NCI-H748 (cell line): ENCODE measurements at regions not wholly inside any gene's neighbourhood (a gene's known extent, or its start where the extent isn't known, plus 50 kb on each side); places are given as distances from the start of the nearest gene placed in this dataset.

Experiments used
- DNase-seq: peaks from one replicate; lab custom pipeline; 2025; ENCODE audit not compliant: unreplicated experiment; lab: John Stamatoyannopoulos, UW

DNA sequence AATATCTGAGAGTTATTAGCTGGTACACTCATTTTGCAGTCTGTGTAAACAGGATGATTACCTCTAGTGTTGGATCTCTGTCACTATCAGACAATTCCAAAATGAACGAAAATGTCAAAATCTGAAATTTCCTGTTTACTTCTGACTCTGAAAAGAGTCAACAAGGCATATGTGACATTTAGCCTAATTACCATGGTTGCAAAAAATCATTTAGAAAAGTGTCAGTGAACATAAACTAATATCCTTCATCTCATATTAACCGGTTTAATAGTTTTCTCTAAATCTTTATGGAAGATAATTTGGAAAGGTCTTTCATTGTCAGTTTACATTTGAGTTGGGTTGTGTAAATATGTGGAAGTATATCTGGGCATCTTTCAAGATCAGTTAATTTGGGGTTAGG lies 431.8 kb upstream of the HSF2 start:
- DNase-seq, result no peak

DNA sequence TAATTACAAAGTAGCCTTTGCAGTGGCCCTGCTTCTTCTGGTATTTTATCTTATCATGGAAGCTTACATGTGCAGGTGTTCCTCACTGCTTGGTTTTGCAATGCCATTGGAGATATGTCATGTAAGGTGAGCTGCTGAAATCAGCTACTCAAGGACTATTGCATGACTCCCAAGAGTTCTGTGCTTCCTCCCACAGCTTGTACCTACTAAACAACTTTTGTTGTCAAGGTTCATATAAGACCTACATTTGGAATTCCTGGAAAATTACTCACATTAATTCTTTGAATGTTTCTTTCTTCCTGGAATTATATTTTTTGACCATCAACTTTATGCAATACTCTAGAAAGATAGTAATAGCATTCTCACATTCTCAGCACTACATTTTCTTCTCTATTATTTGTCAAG lies 427.5 kb upstream of the HSF2 start:
- no peak for DNase-seq

DNA sequence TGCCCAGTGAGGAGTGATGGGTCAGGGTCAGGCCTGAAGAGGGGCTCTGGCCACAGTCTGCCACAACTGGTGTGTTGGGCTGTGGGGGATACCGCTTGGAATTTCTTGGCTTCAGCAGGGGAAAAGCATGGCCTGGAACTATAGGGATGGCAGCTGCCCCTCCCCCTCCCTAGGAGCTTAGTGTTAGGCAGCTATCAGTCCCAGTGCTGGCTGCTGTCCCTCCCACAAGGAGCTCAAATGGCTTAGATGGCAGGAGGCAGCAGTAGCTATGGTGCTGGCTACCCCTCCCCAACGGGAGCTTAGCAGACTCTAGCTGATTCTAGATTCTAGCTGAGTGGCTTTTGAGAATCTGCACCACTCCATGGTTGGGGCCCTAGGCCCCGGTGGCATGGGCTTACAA lies 414.5 kb upstream of the HSF2 start:
- DNase-seq, result no peak

DNA sequence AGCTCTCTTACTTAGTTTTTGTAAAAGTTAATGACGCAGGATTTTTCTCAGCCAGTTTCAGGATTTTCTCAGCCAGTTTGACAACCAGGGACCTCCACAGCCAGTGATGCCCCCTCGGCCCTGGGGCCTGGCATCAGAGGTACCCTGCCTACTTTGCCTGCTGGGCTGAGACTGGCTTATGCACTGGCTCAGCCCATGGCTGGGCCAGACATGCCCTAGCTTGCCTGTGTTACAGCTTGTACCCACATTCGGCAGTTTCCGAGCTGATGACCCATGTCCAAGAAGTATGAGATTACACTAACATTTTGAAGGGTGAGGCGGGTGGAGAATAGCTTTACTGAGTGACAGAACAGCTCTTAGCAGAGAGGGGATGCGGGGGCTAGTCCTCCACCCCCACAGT lies 406.1 kb upstream of the HSF2 start:
- DNase-seq, result no peak

DNA sequence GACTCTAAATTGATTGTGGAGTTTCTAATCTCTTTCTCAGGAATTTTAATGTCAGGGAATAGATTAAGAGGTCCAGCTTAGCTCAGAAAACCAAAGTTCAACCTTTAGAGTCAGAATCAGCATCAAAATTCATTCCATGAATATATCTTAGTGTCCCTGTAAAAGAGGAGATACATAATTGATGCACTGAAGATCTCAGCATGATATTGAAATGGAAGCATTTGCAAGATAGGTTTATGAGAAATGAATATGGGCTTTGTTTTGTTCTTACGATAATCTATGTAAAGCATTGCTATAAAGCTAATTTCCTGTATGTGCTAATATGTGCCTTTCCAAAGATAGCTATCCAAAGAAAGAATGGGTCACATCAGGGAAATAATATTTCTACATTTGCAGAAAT lies 404.5 kb upstream of the HSF2 start:
- no peak for DNase-seq

DNA sequence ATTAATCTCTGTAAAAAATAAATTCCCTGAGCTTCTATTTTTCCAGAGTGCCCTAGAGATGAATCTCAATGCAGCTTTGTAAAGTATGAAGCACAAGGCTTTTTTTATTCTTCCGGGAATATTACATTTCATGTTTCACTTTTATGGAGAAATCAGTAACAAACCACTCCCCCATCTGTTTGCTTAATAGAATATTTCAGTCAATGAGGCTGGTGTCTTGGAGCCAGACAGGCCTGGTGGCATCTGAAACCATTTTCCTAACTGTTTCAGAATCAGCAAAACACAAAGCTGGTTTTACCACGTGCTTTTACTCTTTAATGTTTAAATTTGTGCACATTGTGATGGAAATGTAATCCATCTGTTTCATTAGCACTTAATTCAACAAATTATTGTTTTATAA lies 400.8 kb upstream of the HSF2 start:
- DNase-seq, result no peak

DNA sequence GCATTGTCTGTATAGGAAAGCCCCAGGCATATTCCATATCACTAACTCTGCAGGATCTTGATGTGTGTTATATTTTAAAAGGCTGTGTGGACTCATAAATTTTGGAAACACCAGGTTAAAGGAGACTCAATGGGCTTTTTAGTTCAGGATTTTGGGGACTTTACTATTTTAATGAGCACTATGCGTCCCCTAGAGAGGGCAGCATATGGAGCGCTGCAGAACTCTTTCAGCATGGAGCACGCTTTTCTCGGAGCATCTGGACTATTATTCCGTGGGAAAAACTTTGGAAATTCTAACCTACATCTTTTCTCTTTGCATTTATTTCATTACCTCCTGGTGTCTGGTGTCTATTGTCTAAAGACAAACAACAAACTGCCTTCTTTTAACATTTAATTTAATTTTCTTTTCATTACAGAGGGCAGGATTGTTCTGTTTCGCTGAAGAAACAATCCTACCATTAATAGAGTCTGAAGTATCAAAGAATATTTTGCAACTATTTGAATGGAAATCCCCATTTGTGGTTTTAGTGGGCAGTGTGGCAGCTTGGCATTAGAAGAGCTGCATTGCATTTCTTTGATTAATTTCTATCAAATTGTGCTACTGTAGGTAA lies 399.9 kb upstream of the HSF2 start:
- no peak for DNase-seq

DNA sequence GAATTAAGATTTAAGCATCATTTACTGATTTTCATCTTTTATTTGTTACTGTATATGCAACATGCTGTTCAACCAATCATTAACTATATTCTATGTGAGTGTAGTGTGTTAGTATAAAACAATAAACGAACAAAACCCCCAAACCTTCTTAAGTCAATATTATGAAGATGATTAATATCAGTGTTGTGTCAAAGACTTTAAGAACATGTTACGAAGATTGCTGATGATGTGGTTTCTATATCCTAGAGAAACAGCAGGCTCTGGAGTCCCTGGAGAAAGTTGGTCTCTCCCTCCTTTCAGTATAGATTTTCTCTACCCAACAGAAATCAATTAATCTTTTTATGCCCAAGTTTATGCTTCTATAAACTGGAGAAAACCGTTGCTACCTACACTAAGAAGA lies 393.8 kb upstream of the HSF2 start:
- no peak for DNase-seq

DNA sequence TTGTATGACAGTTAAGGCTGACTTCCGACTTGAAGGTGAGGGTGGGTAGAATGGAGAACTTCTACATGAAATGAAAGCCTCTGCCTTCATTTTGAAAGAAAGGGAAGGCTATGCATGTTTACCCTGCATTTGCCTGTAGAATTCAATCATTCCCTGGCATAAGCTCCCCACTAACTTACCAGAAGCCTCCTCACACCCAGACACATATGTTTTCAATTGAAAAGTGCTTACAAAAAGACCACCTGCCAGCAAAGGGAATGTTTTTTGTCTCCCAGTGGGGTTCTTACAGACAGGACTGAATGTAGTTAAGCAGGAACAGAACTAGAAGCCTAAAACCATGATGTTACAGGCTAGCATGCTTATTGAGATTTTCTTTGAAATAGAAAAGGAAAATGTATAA lies 392.1 kb upstream of the HSF2 start:
- DNase-seq, result no peak

DNA sequence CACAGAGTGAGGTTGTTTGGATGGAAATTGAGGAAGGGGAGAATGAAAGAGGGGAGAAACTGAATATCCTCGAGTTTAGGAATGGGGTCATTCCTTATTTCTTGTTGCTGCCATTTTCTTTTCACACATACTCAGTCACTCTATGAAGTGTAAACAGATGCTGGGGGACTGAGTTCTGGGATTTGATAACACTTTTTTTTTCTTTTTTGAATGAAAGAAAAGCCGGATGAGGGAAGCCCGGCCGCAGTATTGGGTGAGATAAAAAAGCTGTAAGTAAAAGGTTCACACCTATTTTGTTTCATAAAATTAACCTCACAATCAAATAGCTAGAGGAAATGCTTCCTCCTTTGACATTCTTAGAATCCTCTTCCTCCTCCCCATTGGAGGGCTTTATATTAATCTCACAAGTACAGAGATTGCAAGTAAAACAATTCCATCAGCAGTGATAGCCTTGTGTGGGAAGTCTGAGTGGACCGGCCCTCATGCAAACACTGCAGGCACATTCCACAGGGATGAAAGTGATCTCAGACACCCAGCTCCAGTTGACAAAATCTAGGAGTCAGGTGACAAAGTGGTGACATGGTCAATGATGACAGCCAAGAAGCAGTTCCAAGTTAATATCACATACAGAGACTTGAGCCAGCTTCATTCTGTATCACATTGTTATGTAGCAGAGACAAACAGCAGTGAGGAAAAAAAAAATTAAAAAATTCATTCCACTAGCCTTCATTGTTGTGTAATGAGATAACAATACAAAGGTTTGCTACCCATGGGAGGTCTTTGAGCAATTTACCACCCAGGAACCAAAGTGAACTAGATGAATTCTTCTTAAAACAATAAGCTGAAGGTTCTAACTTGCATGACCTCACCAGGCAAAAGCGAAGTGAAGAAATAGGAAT lies 391.1 kb upstream of the HSF2 start:
- no peak for DNase-seq

DNA sequence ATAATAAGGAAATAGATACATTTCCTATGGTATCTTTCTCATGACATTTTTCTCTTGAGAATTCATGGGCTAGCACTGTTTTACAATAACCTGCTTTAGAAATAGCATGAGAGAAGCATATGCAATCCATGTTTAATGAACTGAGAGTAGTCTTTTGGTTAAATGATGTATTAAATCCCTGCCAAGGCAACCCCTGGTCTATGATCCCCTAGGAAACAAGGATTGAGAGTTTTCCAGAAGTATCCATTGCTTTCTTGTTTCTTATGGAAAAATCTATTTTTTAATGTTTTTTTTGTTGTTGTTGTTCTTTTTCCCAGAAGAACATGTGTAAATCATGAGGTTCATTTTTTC lies 390.5 kb upstream of the HSF2 start:
- no peak for DNase-seq

DNA sequence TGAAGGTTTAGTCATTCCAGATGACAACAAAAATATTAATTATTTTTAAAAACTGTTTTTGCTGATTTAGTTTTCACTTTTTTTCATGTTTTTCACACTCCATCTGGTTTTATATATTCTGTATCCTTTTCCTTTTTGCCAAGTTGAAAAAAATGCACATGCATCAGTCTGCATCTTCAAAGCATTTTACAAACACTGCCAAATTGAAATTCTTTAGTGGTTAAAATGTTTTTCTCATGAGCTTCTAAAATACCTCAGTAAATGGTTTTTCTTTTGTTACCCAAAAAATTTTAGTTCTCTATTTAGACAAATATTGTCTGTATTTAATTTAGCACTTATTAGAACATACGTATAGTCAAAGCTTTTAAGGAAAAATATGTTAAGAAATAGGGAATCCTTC lies 386.9 kb upstream of the HSF2 start:
- no peak for DNase-seq

DNA sequence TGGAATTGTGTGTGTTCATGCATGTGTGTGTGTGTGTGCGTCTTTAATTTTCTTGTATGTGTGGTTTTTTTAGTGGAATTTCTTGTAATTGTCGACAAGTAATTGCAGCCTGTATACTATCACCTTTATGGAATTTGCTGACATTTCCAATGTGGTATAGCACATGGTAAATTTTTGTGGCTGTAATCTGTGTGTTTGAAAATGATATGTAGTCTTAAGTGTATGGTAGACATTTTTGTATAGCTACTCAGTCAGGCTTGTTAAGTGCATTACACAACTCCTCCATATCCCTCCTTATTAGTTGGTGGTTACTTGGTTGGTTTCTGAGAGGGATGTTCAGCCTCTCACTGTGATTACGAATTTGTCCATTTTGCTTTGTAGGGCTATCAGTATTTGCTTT lies 384.5 kb upstream of the HSF2 start:
- DNase-seq, result no peak

DNA sequence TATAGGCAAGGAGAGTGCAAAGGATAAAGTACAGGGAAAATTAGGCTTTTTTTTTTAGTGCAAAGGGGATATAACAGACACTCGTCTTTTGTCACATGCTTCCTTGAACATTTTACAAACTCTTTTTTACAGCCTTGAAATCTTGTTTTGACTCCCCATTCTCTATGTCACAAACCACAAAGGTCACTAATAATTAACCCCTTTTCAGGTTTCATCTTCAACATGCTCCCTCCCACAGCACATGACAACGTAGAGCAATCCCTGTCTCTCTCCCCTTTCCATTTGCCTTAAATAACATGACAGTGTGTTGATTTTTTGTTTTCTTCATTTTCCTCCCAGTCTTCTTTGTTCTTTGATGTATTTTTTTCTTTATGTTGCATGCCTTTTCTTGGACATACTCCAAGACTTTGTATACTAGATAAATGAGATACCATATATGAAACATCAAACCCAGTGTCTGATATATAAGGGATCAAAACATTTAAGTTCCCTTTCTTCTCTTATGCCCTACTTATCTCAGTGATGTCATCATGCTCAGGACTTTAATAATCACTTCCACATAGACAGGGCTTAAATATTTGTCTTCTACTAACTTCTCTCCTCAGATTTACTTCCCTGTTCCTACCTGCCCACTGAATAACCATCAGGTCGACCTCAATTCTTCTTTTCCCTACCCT lies 378.7 kb upstream of the HSF2 start:
- no peak for DNase-seq

DNA sequence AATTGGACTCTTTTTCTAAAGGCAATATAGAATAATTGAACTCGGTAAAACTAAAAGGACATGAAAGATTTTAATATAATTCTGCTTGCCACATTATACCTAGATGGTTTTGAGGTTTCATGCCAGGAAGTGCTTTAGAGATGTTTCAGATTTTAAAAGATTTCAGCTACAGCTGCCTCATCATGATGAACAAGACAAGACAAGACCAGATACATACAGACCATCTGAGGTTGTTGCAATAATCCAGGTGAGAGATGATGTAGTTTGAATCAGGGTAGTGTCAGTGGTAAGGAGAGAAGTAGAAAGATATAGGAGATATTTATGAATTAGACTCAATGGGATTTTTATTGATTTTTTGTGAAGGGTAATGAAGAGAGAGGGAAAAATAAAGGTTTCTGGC lies 374.3 kb upstream of the HSF2 start:
- no peak for DNase-seq

DNA sequence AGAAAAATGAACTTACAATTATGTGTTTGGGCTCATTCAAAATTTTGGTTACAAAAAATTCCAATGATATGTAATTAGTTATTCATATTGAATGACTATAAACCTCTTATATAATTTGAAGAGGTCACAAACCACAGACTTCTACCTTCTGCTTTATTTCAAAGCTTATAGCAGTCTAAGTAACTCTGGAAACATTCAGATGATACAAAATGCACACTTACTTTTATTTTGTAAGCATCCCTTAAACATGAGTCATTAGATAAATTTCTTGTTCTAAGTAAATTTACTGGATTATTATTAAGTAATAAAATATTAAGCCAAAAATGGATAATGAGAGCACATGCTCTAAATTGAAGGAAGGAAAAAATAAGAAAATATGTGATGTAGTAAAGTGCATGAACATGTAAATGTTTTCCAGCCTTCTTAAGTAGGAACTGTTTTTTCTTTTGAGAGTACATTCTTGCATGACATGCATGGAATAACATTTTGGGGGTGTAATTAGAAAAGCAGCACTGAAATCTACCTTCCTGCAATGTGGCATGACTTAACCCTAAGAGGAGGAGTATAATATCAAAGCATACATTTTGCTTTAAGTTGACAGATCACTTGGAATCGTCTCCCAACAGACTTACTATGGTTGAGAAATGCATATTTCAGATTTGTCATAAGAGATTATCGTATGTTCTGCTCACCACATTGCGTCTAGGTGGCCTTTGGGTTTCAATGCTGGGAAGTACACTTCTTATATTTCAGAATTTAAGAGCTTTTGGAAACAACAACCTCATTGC lies 372.7 kb upstream of the HSF2 start:
- DNase-seq, result no peak

DNA sequence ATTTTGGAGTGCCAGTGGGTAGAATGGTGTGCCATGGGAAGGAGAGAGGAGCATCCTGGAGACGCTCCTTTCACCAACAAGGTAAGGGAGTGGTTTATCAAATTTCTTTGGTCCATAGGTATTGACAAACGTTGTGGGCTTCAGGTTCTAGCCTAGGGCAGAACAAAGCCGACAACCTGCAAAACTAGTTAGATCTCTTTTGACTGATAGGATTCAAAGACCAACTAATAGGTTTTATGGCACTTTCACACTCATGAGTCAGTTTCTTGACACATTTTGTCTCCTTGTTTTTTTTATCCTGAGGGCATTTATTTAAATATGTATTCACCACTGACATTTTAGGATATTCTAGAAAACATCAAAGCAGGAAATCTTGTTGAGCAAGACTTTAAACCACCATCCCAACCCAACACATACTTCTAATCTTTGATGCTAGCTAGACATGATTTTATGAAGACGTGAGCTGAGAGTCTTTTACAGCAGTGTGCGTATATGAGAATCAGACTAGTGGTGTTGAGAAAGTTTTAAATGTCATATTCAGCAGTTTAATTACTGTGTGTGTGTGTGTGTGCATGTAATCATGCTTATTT lies 370.4 kb upstream of the HSF2 start:
- no peak for DNase-seq

DNA sequence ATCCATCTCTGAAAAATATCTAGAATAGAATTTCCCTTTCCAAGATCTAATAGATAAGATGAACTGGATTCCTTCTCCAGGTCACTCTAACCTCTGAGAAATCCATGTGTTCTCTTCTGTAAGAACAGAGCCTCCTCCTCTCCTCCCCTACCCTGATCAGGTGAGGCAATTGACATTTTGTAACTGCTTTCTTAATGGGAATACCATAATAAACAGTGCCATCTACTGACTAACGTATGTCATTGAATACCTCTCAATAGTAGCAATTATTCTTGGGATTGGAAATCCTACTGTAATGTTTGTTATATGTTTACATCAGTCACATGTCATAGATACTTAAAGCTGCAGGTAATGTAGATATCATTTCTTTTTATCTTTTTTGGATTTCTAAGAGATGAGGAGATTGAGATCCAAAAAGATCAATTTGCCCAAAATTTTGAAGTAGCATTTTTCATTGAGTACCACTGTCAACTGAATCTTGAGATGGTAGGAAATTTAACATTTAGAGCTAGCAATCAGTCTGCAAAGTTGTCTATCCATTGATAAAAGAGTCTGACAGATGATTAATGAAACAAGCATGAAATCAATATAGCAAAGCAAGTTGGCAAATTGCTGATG lies 365.8 kb upstream of the HSF2 start:
- peak; percentile 64 for DNase-seq

DNA sequence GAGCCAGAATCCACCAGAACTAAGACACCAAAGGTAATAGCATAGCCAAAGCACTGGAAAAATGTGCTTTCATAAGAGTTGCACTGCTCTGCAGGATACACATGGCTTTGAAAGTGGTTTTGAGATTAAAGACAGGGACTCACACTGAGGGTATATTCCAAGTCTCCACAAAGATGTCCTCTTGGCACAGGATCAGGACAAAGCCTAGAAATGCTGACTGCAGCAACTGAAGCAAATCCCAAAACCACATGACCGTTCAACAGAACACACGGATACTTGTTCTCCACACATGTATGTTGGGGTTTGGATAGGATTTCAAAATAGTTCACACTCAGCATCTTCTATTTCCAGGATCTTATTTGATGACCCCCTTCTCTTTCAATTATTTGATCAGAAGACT lies 364.3 kb upstream of the HSF2 start:
- DNase-seq, result no peak

DNA sequence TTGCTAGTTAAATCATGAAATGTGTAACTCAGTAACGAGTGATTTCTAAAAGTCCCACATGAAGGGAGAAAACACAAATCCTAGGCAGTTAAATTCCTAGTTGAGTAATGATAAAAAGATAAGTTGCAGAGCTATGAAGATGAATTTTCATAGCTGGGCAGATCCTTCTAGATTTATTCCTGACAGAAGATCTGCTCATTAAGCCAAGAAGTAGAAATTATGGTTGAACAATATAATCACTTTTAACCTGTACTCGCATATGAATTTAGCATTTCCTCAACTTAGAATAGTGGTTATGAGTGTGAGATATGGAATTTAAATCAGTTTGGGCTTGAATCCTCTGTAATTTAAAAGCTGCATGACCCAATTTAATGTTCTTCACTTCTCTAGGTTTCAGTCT lies 359.2 kb upstream of the HSF2 start:
- no peak for DNase-seq

DNA sequence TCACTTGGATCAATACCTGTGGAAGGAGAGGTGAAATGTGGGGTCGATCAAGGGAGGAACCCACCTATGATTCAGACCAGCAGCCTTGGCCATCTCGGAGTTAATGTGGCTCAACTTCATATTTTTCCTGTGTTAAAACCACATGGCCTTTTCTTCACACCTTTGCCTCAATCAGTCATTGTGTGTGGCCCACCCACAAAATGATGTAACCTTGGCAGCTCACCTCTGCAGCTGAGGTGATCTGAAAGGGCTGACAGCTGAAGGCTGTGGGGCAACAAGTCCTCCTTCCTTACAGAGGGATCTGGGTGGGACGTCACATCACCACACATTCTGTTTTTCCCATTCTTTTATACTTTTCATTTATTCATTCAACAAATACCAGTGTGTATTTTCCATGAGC lies 357.1 kb upstream of the HSF2 start:
- no peak for DNase-seq
